Activated CD8-positive, alpha-beta T cell treated with anti-CD3 and anti-CD28 coated beads for 36 hours (primary cell): ENCODE measurements at regions not wholly inside any gene's neighbourhood (a gene's known extent, or its start where the extent isn't known, plus 50 kb on each side); places are given as distances from the start of the nearest gene placed in this dataset.

Experiments
- ATAC-seq: fragments of 200-7000 bp; cut with Tn5 transposase; one replicate; pipeline ENCODE4 v1.10.0; 2021; ENCODE audit warnings: mild to moderate bottlenecking, moderate library complexity
- CTCF ChIA-PET: fragments of 350-600 bp; sonication (Branson Sonifier 250); formaldehyde crosslinking; loops from one replicate; lab custom pipeline; 2021; ENCODE audit warnings: antibody characterized with exemption; lab: Charles Lee
- POLR2A ChIA-PET: fragments of 350-600 bp; sonication (Branson Sonifier 250); formaldehyde crosslinking; loops from one replicate; lab custom pipeline; 2021; ENCODE audit warnings: antibody characterized with exemption; lab: Charles Lee
- DNase-seq: peaks from one replicate; pipeline ENCODE4 v3.0.0-alpha.2; 2020
- H3K27ac Mint-ChIP-seq: one replicate; pipeline ENCODE4 v1.8.0; 2021; ENCODE audit warnings: mild to moderate bottlenecking, mixed read lengths
- H3K27me3 Mint-ChIP-seq: one replicate; pipeline ENCODE4 v1.8.0; 2021; ENCODE audit warnings: mixed read lengths
- H3K36me3 Mint-ChIP-seq: one replicate; pipeline ENCODE4 v1.8.0; 2021; ENCODE audit warnings: low read depth, mixed read lengths
- H3K4me1 Mint-ChIP-seq: one replicate; pipeline ENCODE4 v1.8.0; 2021; ENCODE audit warnings: low read depth, mixed read lengths
- H3K4me3 Mint-ChIP-seq: one replicate; pipeline ENCODE4 v1.8.0; 2021; ENCODE audit warnings: mild to moderate bottlenecking, moderate library complexity, mixed read lengths
- H3K9me3 Mint-ChIP-seq: one replicate; pipeline ENCODE4 v1.8.0; 2021; ENCODE audit warnings: mixed read lengths
- CTCF ChIP-seq: fragments of 200-600 bp; IDR thresholded peaks from one replicate; pipeline ENCODE4 v1.8.0; 2022; ENCODE audit warnings: antibody characterized with exemption, mild to moderate bottlenecking
- intact Hi-C: fragments of 100-400 bp; cut with micrococcal nuclease; formaldehyde crosslinking; loops from one replicate; pipeline ENCODE4 v1.10.0; 2022

GRCh38 chr10:61099756-61100155, 155.8 kb upstream of the RHOBTB1 start:
- CTCF ChIA-PET = no interaction called here
- no peak for ATAC-seq
- intact Hi-C loops = no loop called here
- Mint-ChIP-seq H3K4me1 (no peaks in the 10 kb centered on the region), H3K27ac (no peak overlapping the region), H3K4me3 (no peak overlapping the region), H3K9me3 (no peaks in the 10 kb centered on the region), H3K36me3 (no peaks in the 10 kb centered on the region), H3K27me3 (peaks cover 1% of the 10 kb centered on the region)
- no peak for TF ChIP-seq CTCF
- POLR2A ChIA-PET = no interaction called here
- no peak for DNase-seq

- Mint-ChIP-seq H3K36me3 (no peaks in the 10 kb centered on the region), H3K27ac (no peak overlapping the region)
These were observed 155.0 kb upstream of the RHOBTB1 start for GRCh38 chr10:61098966-61099365.

GRCh38 chr10:61097026-61097425, 153.0 kb upstream of the RHOBTB1 start:
- POLR2A ChIA-PET = no interaction called here
- CTCF ChIA-PET = no interaction called here
- no peak overlapping the region for H3K27ac Mint-ChIP-seq

More at GRCh38 chr10:61098966-61099365, 155.0 kb upstream of the RHOBTB1 start:
- no peak for TF ChIP-seq CTCF
- ChIA-PET POLR2A (no interaction called here), CTCF (no interaction called here)
- no peaks in the 10 kb centered on the region for H3K9me3 Mint-ChIP-seq
- DNase-seq = no peak
- no peaks in the 10 kb centered on the region for H3K4me1 Mint-ChIP-seq
- H3K4me3 Mint-ChIP-seq = no peak overlapping the region
- intact Hi-C loops = no loop called here
- no peak for ATAC-seq
- peaks cover under 1% of the 10 kb centered on the region for H3K27me3 Mint-ChIP-seq

GRCh38 chr10:61096056-61096455, 152.1 kb upstream of the RHOBTB1 start:
- POLR2A ChIA-PET = no interaction called here
- H3K27ac Mint-ChIP-seq = no peak overlapping the region

More at GRCh38 chr10:61097026-61097425, 153.0 kb upstream of the RHOBTB1 start:
- Mint-ChIP-seq H3K4me3 (no peak overlapping the region), H3K9me3 (no peaks in the 10 kb centered on the region), H3K27me3 (no peaks in the 10 kb centered on the region), H3K36me3 (no peaks in the 10 kb centered on the region), H3K4me1 (no peaks in the 10 kb centered on the region)
- intact Hi-C loops = no loop called here
- ATAC-seq (no peak), DNase-seq (no peak)
- TF ChIP-seq CTCF = no peak

GRCh38 chr10:61091531-61091930, 147.5 kb upstream of the RHOBTB1 start:
- H3K27ac Mint-ChIP-seq = no peak overlapping the region
- POLR2A ChIA-PET = no interaction called here
- no peaks in the 10 kb centered on the region for H3K27me3 Mint-ChIP-seq
- no peak for TF ChIP-seq CTCF
- CTCF ChIA-PET = no interaction called here
- no peak for ATAC-seq
- H3K4me1 Mint-ChIP-seq = no peaks in the 10 kb centered on the region
- no peak for DNase-seq
- H3K9me3 Mint-ChIP-seq = no peaks in the 10 kb centered on the region
- H3K4me3 Mint-ChIP-seq = no peak overlapping the region
- intact Hi-C loops = no loop called here
- H3K36me3 Mint-ChIP-seq = no peaks in the 10 kb centered on the region

More at GRCh38 chr10:61096056-61096455, 152.1 kb upstream of the RHOBTB1 start:
- no peaks in the 10 kb centered on the region for H3K27me3 Mint-ChIP-seq
- intact Hi-C loops = no loop called here
- H3K4me3 Mint-ChIP-seq = no peak overlapping the region
- H3K4me1 Mint-ChIP-seq = no peaks in the 10 kb centered on the region
- H3K9me3 Mint-ChIP-seq = no peaks in the 10 kb centered on the region
- no peaks in the 10 kb centered on the region for H3K36me3 Mint-ChIP-seq
- CTCF ChIA-PET = no interaction called here
- ATAC-seq = no peak
- TF ChIP-seq CTCF = no peak
- no peak for DNase-seq
